Suprapubic skin (tissue), 4 donors: ENCODE measurements at regions not wholly inside any gene's neighbourhood (a gene's known extent, or its start where the extent isn't known, plus 50 kb on each side); places are given as distances from the start of the nearest gene placed in this dataset.

Experiments used
- DNase-seq, 2 donors: peaks; one replicate each; pipeline ENCODE4 v3.0.0-alpha.2; 2019; ENCODE audit warnings: low spot score in 2 of 2
- H3K27ac ChIP-seq: fragments of 200-600 bp; sonication (generic); one replicate; pipeline ENCODE4 v1.5.1; 2019
- H3K27me3 ChIP-seq: fragments of 200-600 bp; sonication (generic); one replicate; pipeline ENCODE4 v1.5.1; 2019
- H3K36me3 ChIP-seq: fragments of 200-600 bp; sonication (generic); one replicate; pipeline ENCODE4 v1.5.1; 2019
- H3K4me1 ChIP-seq: fragments of 200-600 bp; sonication (generic); one replicate; pipeline ENCODE4 v1.5.1; 2019
- H3K4me3 ChIP-seq: fragments of 200-600 bp; sonication (generic); one replicate; pipeline ENCODE4 v1.5.1; 2019; ENCODE audit warnings: mild to moderate bottlenecking
- H3K9me3 ChIP-seq: fragments of 200-600 bp; sonication (generic); one replicate; pipeline ENCODE4 v1.5.1; 2019
- EP300 ChIP-seq: sonication (generic); formaldehyde crosslinking; IDR thresholded peaks from one replicate; pipeline ENCODE4 v1.6.1; 2017; ENCODE audit warnings: antibody characterized with exemption
- POLR2A ChIP-seq, 2 donors: fragments of 450-650 bp; IDR thresholded peaks; one replicate each; pipeline ENCODE4 v1.6.1; 2017; ENCODE audit warnings: antibody characterized with exemption in 2 of 2, mild to moderate bottlenecking in 2 of 2, moderate library complexity in 2 of 2
- POLR2AphosphoS5 ChIP-seq, 3 donors: sonication (generic); formaldehyde crosslinking; IDR thresholded peaks; one replicate each; pipeline ENCODE4 v1.6.1; 2017; ENCODE audit warnings: antibody characterized with exemption in 3 of 3
- WGBS: methylation state at CpG from one replicate; pipeline ENCODE4 v1.1.5; 2018; 5-methylcytosine and 5-hydroxymethylcytosine counted together
- TF ChIP-seq, protein P1 (sequence below), 2 donors: fragments of 200-600 bp in 1 of 2; fragments of 450-650 bp in 1 of 2; sonication (generic) in 1 of 2; IDR thresholded peaks; one replicate each; pipeline ENCODE4 v1.5.1; 2016 to 2019; ENCODE audit warnings: antibody characterized with exemption in 2 of 2, mild to moderate bottlenecking in 1 of 2, moderate library complexity in 1 of 2

- DNase-seq: no peak
- Histone ChIP-seq H3K4me3 (no peak overlapping the region), H3K9me3 (no peaks in the 10 kb centered on the region), H3K36me3 (no peaks in the 10 kb centered on the region), H3K27me3 (no peaks in the 10 kb centered on the region), H3K4me1 (peaks cover 2% of the 10 kb centered on the region), H3K27ac (no peak overlapping the region)
- 79% methylated on average over 7 of the region's 9 CpGs for WGBS
- TF ChIP-seq POLR2AphosphoS5 (IDR thresholded peaks at IDR 0.05) (no peak), EP300 (no peak), POLR2A (IDR thresholded peaks at IDR 0.05) (no peak)
- TF ChIP-seq, protein P1, sequence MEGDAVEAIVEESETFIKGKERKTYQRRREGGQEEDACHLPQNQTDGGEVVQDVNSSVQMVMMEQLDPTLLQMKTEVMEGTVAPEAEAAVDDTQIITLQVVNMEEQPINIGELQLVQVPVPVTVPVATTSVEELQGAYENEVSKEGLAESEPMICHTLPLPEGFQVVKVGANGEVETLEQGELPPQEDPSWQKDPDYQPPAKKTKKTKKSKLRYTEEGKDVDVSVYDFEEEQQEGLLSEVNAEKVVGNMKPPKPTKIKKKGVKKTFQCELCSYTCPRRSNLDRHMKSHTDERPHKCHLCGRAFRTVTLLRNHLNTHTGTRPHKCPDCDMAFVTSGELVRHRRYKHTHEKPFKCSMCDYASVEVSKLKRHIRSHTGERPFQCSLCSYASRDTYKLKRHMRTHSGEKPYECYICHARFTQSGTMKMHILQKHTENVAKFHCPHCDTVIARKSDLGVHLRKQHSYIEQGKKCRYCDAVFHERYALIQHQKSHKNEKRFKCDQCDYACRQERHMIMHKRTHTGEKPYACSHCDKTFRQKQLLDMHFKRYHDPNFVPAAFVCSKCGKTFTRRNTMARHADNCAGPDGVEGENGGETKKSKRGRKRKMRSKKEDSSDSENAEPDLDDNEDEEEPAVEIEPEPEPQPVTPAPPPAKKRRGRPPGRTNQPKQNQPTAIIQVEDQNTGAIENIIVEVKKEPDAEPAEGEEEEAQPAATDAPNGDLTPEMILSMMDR (IDR thresholded peaks at IDR 0.05): no peak
Observed at GRCh38 chr12:46109343-46110222, 119.2 kb upstream of the SCAF11 start.

DNA sequence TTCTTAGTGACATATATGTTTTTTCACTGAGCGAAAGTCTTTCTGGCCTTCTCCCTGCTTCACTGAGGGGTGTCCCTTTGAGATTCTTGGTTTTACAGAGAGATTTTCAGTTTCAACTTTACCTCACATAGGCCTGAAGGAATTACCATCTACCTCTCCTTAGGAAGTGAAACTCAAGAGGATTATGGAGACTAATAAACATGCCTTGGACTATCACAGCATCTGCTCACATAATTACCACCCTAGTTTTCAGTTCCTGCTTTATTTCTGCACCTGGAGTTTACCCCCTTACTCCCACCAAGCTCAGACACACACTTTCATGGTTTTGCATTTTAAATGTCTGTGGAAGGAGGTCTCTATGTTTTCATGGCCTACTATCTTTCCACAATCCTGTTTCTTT lies 118.3 kb upstream of the SCAF11 start:
- TF ChIP-seq EP300 (no peak), POLR2AphosphoS5 (IDR thresholded peaks at IDR 0.05) (no peak), POLR2A (IDR thresholded peaks at IDR 0.05) (no peak)
- TF ChIP-seq, protein P1 (IDR thresholded peaks at IDR 0.05): no peak
- H3K27ac ChIP-seq: no peak overlapping the region
- no peak overlapping the region for H3K4me3 ChIP-seq
- no peaks in the 10 kb centered on the region for H3K9me3 ChIP-seq
- DNase-seq: no peak
- no peaks in the 10 kb centered on the region for H3K36me3 ChIP-seq
- H3K4me1 ChIP-seq: peaks cover 2% of the 10 kb centered on the region
- WGBS: 93% methylated on average over 1 of the region's 1 CpG
- H3K27me3 ChIP-seq: no peaks in the 10 kb centered on the region

GRCh38 chr12:46107591-46107990 lies 117.2 kb upstream of the SCAF11 start:
- WGBS: 77% methylated on average over 2 of the region's 2 CpGs
- no peak for TF ChIP-seq POLR2AphosphoS5 (IDR thresholded peaks at IDR 0.05)
- Histone ChIP-seq H3K27ac (no peak overlapping the region), H3K36me3 (no peaks in the 10 kb centered on the region), H3K4me3 (no peak overlapping the region), H3K4me1 (peaks cover 2% of the 10 kb centered on the region), H3K27me3 (no peaks in the 10 kb centered on the region), H3K9me3 (no peaks in the 10 kb centered on the region)
- DNase-seq: no peak

DNA sequence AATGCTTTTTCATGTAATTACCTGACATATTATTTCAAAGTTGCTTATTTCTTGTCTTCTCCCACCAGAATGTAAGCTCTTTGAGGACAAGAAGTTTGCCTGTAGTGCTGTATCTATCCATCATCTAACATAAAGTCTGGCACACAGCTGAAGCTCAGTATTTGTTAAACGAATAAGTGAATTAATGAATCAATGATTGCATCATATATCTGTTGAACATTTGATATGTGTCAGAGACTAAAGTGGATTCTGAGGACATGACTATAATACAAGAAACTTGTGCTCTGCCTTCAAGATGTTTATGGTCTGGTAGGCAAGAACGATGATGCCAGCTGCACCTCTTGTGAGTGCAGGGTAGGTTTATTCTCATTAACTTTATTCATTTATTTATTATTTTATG lies 115.4 kb upstream of the SCAF11 start:
- Histone ChIP-seq H3K9me3 (no peaks in the 10 kb centered on the region), H3K36me3 (no peaks in the 10 kb centered on the region), H3K4me3 (no peak overlapping the region), H3K27me3 (no peaks in the 10 kb centered on the region), H3K27ac (no peak overlapping the region), H3K4me1 (peaks cover 1% of the 10 kb centered on the region)
- no peak for DNase-seq
- 84% methylated on average over 2 of the region's 2 CpGs for WGBS
- TF ChIP-seq EP300 (no peak), POLR2A (IDR thresholded peaks at IDR 0.05) (no peak), POLR2AphosphoS5 (IDR thresholded peaks at IDR 0.05) (no peak)
- TF ChIP-seq, protein P1 (IDR thresholded peaks at IDR 0.05): no peak

GRCh38 chr12:46103559-46104383 lies 113.4 kb upstream of the SCAF11 start:
- no peak overlapping the region for H3K4me3 ChIP-seq
- TF ChIP-seq POLR2AphosphoS5 (IDR thresholded peaks at IDR 0.05): no peak
- no peak for TF ChIP-seq EP300
- TF ChIP-seq POLR2A (IDR thresholded peaks at IDR 0.05): no peak
- TF ChIP-seq, protein P1 (IDR thresholded peaks at IDR 0.05): no peak
- H3K9me3 ChIP-seq: no peaks in the 10 kb centered on the region
- WGBS: 49% methylated on average over 3 of the region's 3 CpGs
- H3K27me3 ChIP-seq: no peaks in the 10 kb centered on the region
- no peaks in the 10 kb centered on the region for H3K4me1 ChIP-seq
- no peaks in the 10 kb centered on the region for H3K36me3 ChIP-seq
- DNase-seq: no peak
- no peak overlapping the region for H3K27ac ChIP-seq
